ENCODE measurements at regions not wholly inside any gene's neighbourhood (a gene's known extent, or its start where the extent isn't known, plus 50 kb on each side); places are given as distances from the start of the nearest gene placed in this dataset.

GRCh38 chr2:199070322-199070949, 387.3 kb downstream of the SATB2 start:
- H3K36me3 Mint-ChIP-seq (ENCODE audit: low read depth), result no peaks in the 10 kb centered on the region
- Histone ChIP-seq H3K4me3 (ENCODE audit: low read length) (no peak overlapping the region), H3K27me3 (ENCODE audit: control insufficient read depth in 1 of 2, insufficient read depth in 2 of 2, low read length in 2 of 2) (no peaks in the 10 kb centered on the region), H3K27ac (ENCODE audit: low read depth in 1 of 2, low read length in 2 of 2) (no peak overlapping the region), H3K9me3 (ENCODE audit: control insufficient read depth in 1 of 2, insufficient read depth in 1 of 2, low read length in 2 of 2) (no peaks in the 10 kb centered on the region), H3K36me3 (ENCODE audit: insufficient read depth, low read length) (no peaks in the 10 kb centered on the region), H3K4me1 (ENCODE audit: insufficient read depth, low read length) (no peaks in the 10 kb centered on the region)
- no peak for ATAC-seq (ENCODE audit: poor library complexity)
- H3K27me3 Mint-ChIP-seq, result no peaks in the 10 kb centered on the region
- CTCF ChIA-PET, result no interaction called here
- intact Hi-C loops (cut with DNase I, micrococcal nuclease), result no loop called here
- POLR2A ChIA-PET, result no interaction called here
- no peak overlapping the region for H3K27ac Mint-ChIP-seq
- no peak for TF ChIP-seq CTCF (IDR thresholded peaks at IDR 0.05)
- no peak overlapping the region for H3K4me3 Mint-ChIP-seq
- no peaks in the 10 kb centered on the region for H3K4me1 Mint-ChIP-seq (ENCODE audit: low read depth)
- peaks cover under 1% of the 10 kb centered on the region for H3K9me3 Mint-ChIP-seq
- no peak for DNase-seq

- TF ChIP-seq CTCF (IDR thresholded peaks at IDR 0.05), result no peak
- no peak overlapping the region for H3K4me3 Mint-ChIP-seq
- H3K27me3 ChIP-seq (ENCODE audit: control insufficient read depth in 1 of 2, insufficient read depth in 2 of 2, low read length in 2 of 2), result no peaks in the 10 kb centered on the region
- H3K36me3 Mint-ChIP-seq (ENCODE audit: low read depth), result no peaks in the 10 kb centered on the region
- no peaks in the 10 kb centered on the region for H3K27me3 Mint-ChIP-seq
- H3K4me1 ChIP-seq (ENCODE audit: insufficient read depth, low read length), result no peaks in the 10 kb centered on the region
- H3K27ac ChIP-seq (ENCODE audit: low read depth in 1 of 2, low read length in 2 of 2), result no peak overlapping the region
- no peak for DNase-seq
- CTCF ChIA-PET, result no interaction called here
- H3K4me3 ChIP-seq (ENCODE audit: low read length), result no peak overlapping the region
- POLR2A ChIA-PET, result no interaction called here
- no peak for ATAC-seq (ENCODE audit: poor library complexity)
- no peaks in the 10 kb centered on the region for H3K36me3 ChIP-seq (ENCODE audit: insufficient read depth, low read length)
- H3K9me3 ChIP-seq (ENCODE audit: control insufficient read depth in 1 of 2, insufficient read depth in 1 of 2, low read length in 2 of 2), result peaks cover 0 to 5% of the 10 kb centered on the region in 2 experiments
- intact Hi-C loops (cut with DNase I, micrococcal nuclease), result no loop called here
- H3K9me3 Mint-ChIP-seq, result peaks cover 10% of the 10 kb centered on the region
- no peak overlapping the region for H3K27ac Mint-ChIP-seq
- no peaks in the 10 kb centered on the region for H3K4me1 Mint-ChIP-seq (ENCODE audit: low read depth)
Observed at GRCh38 chr2:199064201-199064600, 393.5 kb downstream of the SATB2 start.

GRCh38 chr2:199057936-199058335, 399.8 kb downstream of the SATB2 start:
- Mint-ChIP-seq H3K9me3 (peaks cover 4% of the 10 kb centered on the region), H3K4me3 (no peak overlapping the region), H3K4me1 (ENCODE audit: low read depth) (no peaks in the 10 kb centered on the region), H3K27ac (no peak overlapping the region), H3K27me3 (no peaks in the 10 kb centered on the region), H3K36me3 (ENCODE audit: low read depth) (no peaks in the 10 kb centered on the region)
- no peak overlapping the region for H3K4me3 ChIP-seq (ENCODE audit: low read length)
- H3K36me3 ChIP-seq (ENCODE audit: insufficient read depth, low read length), result no peaks in the 10 kb centered on the region
- no peak for TF ChIP-seq CTCF (IDR thresholded peaks at IDR 0.05)
- no peaks in the 10 kb centered on the region for H3K4me1 ChIP-seq (ENCODE audit: insufficient read depth, low read length)
- ATAC-seq (ENCODE audit: poor library complexity) (no peak), DNase-seq (no peak)
- H3K27ac ChIP-seq (ENCODE audit: low read depth in 1 of 2, low read length in 2 of 2), result no peak overlapping the region
- intact Hi-C loops (cut with DNase I, micrococcal nuclease), result no loop called here
- ChIA-PET CTCF (no interaction called here), POLR2A (no interaction called here)
- peaks cover 0 to 5% of the 10 kb centered on the region in 2 experiments for H3K9me3 ChIP-seq (ENCODE audit: control insufficient read depth in 1 of 2, insufficient read depth in 1 of 2, low read length in 2 of 2)
- no peaks in the 10 kb centered on the region for H3K27me3 ChIP-seq (ENCODE audit: control insufficient read depth in 1 of 2, insufficient read depth in 2 of 2, low read length in 2 of 2)
